ENCODE measurements at regions not wholly inside any gene's neighbourhood (a gene's known extent, or its start where the extent isn't known, plus 50 kb on each side); places are given as distances from the start of the nearest gene placed in this dataset.

- WGBS (ENCODE audit: extremely low coverage, insufficient coverage, insufficient read length), result no CpG with 5 or more reads among the region's 3 CpGs
- Histone ChIP-seq H3K9ac (ENCODE audit: low read length) (no peak overlapping the region), H3K14ac (ENCODE audit: low read length) (no peak overlapping the region), H3K79me2 (ENCODE audit: control insufficient read depth, insufficient read depth, low read length, poor library complexity) (no peaks in the 10 kb centered on the region), H3K27me3 (ENCODE audit: insufficient read depth, low read length) (no peaks in the 10 kb centered on the region), H2BK12ac (ENCODE audit: low read length) (no peak overlapping the region), H3K4me1 (ENCODE audit: control insufficient read depth in 1 of 2, insufficient read depth in 2 of 2, low read length in 2 of 2) (no peaks in the 10 kb centered on the region), H2BK5ac (ENCODE audit: low read depth, low read length, poor library complexity) (no peak overlapping the region), H3K23ac (ENCODE audit: low read length) (no peak overlapping the region), H3K4me3 (ENCODE audit: low read depth, low read length) (no peak overlapping the region), H4K91ac (ENCODE audit: low read depth, low read length) (no peak overlapping the region), H3K18ac (ENCODE audit: low read length) (no peak overlapping the region), H3K9me3 (ENCODE audit: insufficient read depth, low read depth, low read length) (no peaks in the 10 kb centered on the region), H2AK5ac (ENCODE audit: low read length) (no peak overlapping the region), H3K4ac (ENCODE audit: low read depth, low read length) (no peak overlapping the region), H2BK120ac (ENCODE audit: insufficient read depth, low read length, poor library complexity) (no peak overlapping the region), H4K12ac (ENCODE audit: low read depth, low read length) (no peak overlapping the region), H3K79me1 (ENCODE audit: low read length) (no peaks in the 10 kb centered on the region), H3K27ac (ENCODE audit: low read depth, low read length) (no peak overlapping the region), H3K36me3 (ENCODE audit: control insufficient read depth in 1 of 2, insufficient read depth in 2 of 2, low read length in 2 of 2) (no peaks in the 10 kb centered on the region), H3K4me2 (ENCODE audit: low read length) (no peak overlapping the region), H2AFZ (ENCODE audit: insufficient read depth, low read length, poor library complexity) (no peak overlapping the region), H4K8ac (ENCODE audit: low read depth, low read length) (no peak overlapping the region)
- no peak for DNase-seq
Measured at GRCh38 chr9:23306731-23307130, 519.3 kb downstream of the ELAVL2 start.

- Histone ChIP-seq H3K9me3 (ENCODE audit: insufficient read depth, low read depth, low read length) (no peaks in the 10 kb centered on the region), H4K8ac (ENCODE audit: low read depth, low read length) (no peak overlapping the region), H2AK5ac (ENCODE audit: low read length) (no peak overlapping the region), H2BK12ac (ENCODE audit: low read length) (no peak overlapping the region), H4K91ac (ENCODE audit: low read depth, low read length) (no peak overlapping the region), H2AFZ (ENCODE audit: insufficient read depth, low read length, poor library complexity) (no peak overlapping the region), H3K27me3 (ENCODE audit: insufficient read depth, low read length) (no peaks in the 10 kb centered on the region), H2BK120ac (ENCODE audit: insufficient read depth, low read length, poor library complexity) (no peak overlapping the region), H3K14ac (ENCODE audit: low read length) (no peak overlapping the region), H3K4me3 (ENCODE audit: low read depth, low read length) (no peak overlapping the region), H3K36me3 (ENCODE audit: control insufficient read depth in 1 of 2, insufficient read depth in 2 of 2, low read length in 2 of 2) (no peaks in the 10 kb centered on the region), H3K27ac (ENCODE audit: low read depth, low read length) (no peak overlapping the region), H3K4me2 (ENCODE audit: low read length) (no peak overlapping the region), H4K12ac (ENCODE audit: low read depth, low read length) (no peak overlapping the region), H3K79me1 (ENCODE audit: low read length) (no peaks in the 10 kb centered on the region), H3K23ac (ENCODE audit: low read length) (no peak overlapping the region), H3K79me2 (ENCODE audit: control insufficient read depth, insufficient read depth, low read length, poor library complexity) (no peaks in the 10 kb centered on the region), H3K4ac (ENCODE audit: low read depth, low read length) (no peak overlapping the region), H2BK5ac (ENCODE audit: low read depth, low read length, poor library complexity) (no peak overlapping the region), H3K4me1 (ENCODE audit: control insufficient read depth in 1 of 2, insufficient read depth in 2 of 2, low read length in 2 of 2) (no peaks in the 10 kb centered on the region), H3K9ac (ENCODE audit: low read length) (no peak overlapping the region), H3K18ac (ENCODE audit: low read length) (no peak overlapping the region)
- peak in 1 of 2 donors; percentile 5 for DNase-seq
- WGBS (ENCODE audit: extremely low coverage, insufficient coverage, insufficient read length), result no CpG with 5 or more reads among the region's 5 CpGs
Measured at GRCh38 chr9:23307731-23308513, 518.1 kb downstream of the ELAVL2 start.

- H3K79me1 ChIP-seq (ENCODE audit: low read length), result no peaks in the 10 kb centered on the region
- H3K23ac ChIP-seq (ENCODE audit: low read length), result no peak overlapping the region
- H3K4me2 ChIP-seq (ENCODE audit: low read length), result no peak overlapping the region
- no peak overlapping the region for H3K4me3 ChIP-seq (ENCODE audit: low read depth, low read length)
- H2BK5ac ChIP-seq (ENCODE audit: low read depth, low read length, poor library complexity), result no peak overlapping the region
- H3K9me3 ChIP-seq (ENCODE audit: insufficient read depth, low read depth, low read length), result no peaks in the 10 kb centered on the region
- H3K36me3 ChIP-seq (ENCODE audit: control insufficient read depth in 1 of 2, insufficient read depth in 2 of 2, low read length in 2 of 2), result no peaks in the 10 kb centered on the region
- no peak overlapping the region for H2BK120ac ChIP-seq (ENCODE audit: insufficient read depth, low read length, poor library complexity)
- H2AK5ac ChIP-seq (ENCODE audit: low read length), result no peak overlapping the region
- no peaks in the 10 kb centered on the region for H3K4me1 ChIP-seq (ENCODE audit: control insufficient read depth in 1 of 2, insufficient read depth in 2 of 2, low read length in 2 of 2)
- no peak for DNase-seq
- no peaks in the 10 kb centered on the region for H3K27me3 ChIP-seq (ENCODE audit: insufficient read depth, low read length)
- H3K9ac ChIP-seq (ENCODE audit: low read length), result no peak overlapping the region
- no peak overlapping the region for H2BK12ac ChIP-seq (ENCODE audit: low read length)
- no peak overlapping the region for H3K27ac ChIP-seq (ENCODE audit: low read depth, low read length)
- H3K18ac ChIP-seq (ENCODE audit: low read length), result no peak overlapping the region
- no peak overlapping the region for H3K14ac ChIP-seq (ENCODE audit: low read length)
- H4K91ac ChIP-seq (ENCODE audit: low read depth, low read length), result no peak overlapping the region
- no peak overlapping the region for H4K8ac ChIP-seq (ENCODE audit: low read depth, low read length)
- no peak overlapping the region for H4K12ac ChIP-seq (ENCODE audit: low read depth, low read length)
- no peak overlapping the region for H3K4ac ChIP-seq (ENCODE audit: low read depth, low read length)
- no peaks in the 10 kb centered on the region for H3K79me2 ChIP-seq (ENCODE audit: control insufficient read depth, insufficient read depth, low read length, poor library complexity)
- no peak overlapping the region for H2AFZ ChIP-seq (ENCODE audit: insufficient read depth, low read length, poor library complexity)
Measured at GRCh38 chr9:23309800-23310199, 516.2 kb downstream of the ELAVL2 start.

GRCh38 chr9:23314247-23314646, 511.8 kb downstream of the ELAVL2 start:
- H3K9me3 ChIP-seq (ENCODE audit: insufficient read depth, low read depth, low read length), result no peaks in the 10 kb centered on the region

More at GRCh38 chr9:23314247-23314646, 511.8 kb downstream of the ELAVL2 start:
- H3K27ac ChIP-seq (ENCODE audit: low read depth, low read length), result no peak overlapping the region
- H2AFZ ChIP-seq (ENCODE audit: insufficient read depth, low read length, poor library complexity), result no peak overlapping the region
- no peak overlapping the region for H2BK5ac ChIP-seq (ENCODE audit: low read depth, low read length, poor library complexity)
- no peak overlapping the region for H4K12ac ChIP-seq (ENCODE audit: low read depth, low read length)
- no CpG with 5 or more reads among the region's 4 CpGs for WGBS (ENCODE audit: extremely low coverage, insufficient coverage, insufficient read length)
- no peak overlapping the region for H2AK5ac ChIP-seq (ENCODE audit: low read length)
- H3K79me2 ChIP-seq (ENCODE audit: control insufficient read depth, insufficient read depth, low read length, poor library complexity), result no peaks in the 10 kb centered on the region
- no peak overlapping the region for H2BK12ac ChIP-seq (ENCODE audit: low read length)
- no peaks in the 10 kb centered on the region for H3K79me1 ChIP-seq (ENCODE audit: low read length)
- H3K4me1 ChIP-seq (ENCODE audit: control insufficient read depth in 1 of 2, insufficient read depth in 2 of 2, low read length in 2 of 2), result no peaks in the 10 kb centered on the region
- peak in 1 of 2 donors; percentile 1 for DNase-seq
- H3K14ac ChIP-seq (ENCODE audit: low read length), result no peak overlapping the region
- H3K4me3 ChIP-seq (ENCODE audit: low read depth, low read length), result no peak overlapping the region
- H3K23ac ChIP-seq (ENCODE audit: low read length), result no peak overlapping the region
- H3K4me2 ChIP-seq (ENCODE audit: low read length), result no peak overlapping the region
- no peak overlapping the region for H3K18ac ChIP-seq (ENCODE audit: low read length)
- H3K4ac ChIP-seq (ENCODE audit: low read depth, low read length), result no peak overlapping the region
- no peaks in the 10 kb centered on the region for H3K27me3 ChIP-seq (ENCODE audit: insufficient read depth, low read length)
- no peak overlapping the region for H4K8ac ChIP-seq (ENCODE audit: low read depth, low read length)
- H2BK120ac ChIP-seq (ENCODE audit: insufficient read depth, low read length, poor library complexity), result no peak overlapping the region
- no peaks in the 10 kb centered on the region for H3K36me3 ChIP-seq (ENCODE audit: control insufficient read depth in 1 of 2, insufficient read depth in 2 of 2, low read length in 2 of 2)
- no peak overlapping the region for H4K91ac ChIP-seq (ENCODE audit: low read depth, low read length)
- H3K9ac ChIP-seq (ENCODE audit: low read length), result no peak overlapping the region
